Astrocyte (in vitro differentiated cells and primary cell): ENCODE measurements at regions not wholly inside any gene's neighbourhood (a gene's known extent, or its start where the extent isn't known, plus 50 kb on each side); places are given as distances from the start of the nearest gene placed in this dataset.

ENCODE experiments used
- EZH2 ChIP-seq: IDR thresholded peaks from 2 replicates; pipeline ENCODE4 v1.6.1; 2012; ENCODE audit warnings: mild to moderate bottlenecking, low read length, inconsistent platforms; ENCODE audit not compliant: insufficient read depth
- TF ChIP-seq, protein P1 (sequence below): IDR thresholded peaks from 2 replicates; pipeline ENCODE4 v1.5.1; 2011; ENCODE audit warnings: low read depth, mild to moderate bottlenecking, inconsistent platforms, low read length, moderate library complexity; ENCODE audit not compliant: insufficient read depth

DNA sequence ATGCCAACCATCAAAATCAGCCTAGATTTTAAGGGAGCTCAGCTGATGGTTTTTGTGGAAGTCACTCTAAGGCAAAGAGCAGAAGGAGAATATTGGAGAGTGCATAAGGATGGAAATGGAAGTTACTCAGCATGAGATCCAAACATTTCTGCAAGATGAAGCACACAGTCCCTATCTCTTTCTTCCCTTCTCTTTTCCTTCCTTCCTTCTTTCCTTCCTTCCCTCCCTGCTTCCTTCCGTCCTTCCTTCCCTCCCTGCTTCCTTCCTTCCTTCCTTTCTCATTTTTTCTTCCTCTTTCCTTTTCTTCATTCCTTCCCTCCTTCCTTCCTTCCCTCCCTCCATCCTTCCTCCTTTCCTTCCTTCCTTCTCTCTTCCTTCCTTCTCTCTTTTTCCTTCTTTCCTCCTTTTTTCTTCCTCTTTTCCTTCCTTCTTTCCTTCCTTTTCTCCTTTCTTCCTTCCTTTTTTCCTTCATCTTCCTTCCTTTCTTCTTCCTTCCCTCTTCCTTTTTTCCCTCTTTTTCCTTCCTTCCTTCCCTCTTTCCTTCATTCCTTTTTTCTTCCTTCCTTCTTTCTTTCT is 727.9 kb upstream of the CDH2 start:
- TF ChIP-seq, protein P1, sequence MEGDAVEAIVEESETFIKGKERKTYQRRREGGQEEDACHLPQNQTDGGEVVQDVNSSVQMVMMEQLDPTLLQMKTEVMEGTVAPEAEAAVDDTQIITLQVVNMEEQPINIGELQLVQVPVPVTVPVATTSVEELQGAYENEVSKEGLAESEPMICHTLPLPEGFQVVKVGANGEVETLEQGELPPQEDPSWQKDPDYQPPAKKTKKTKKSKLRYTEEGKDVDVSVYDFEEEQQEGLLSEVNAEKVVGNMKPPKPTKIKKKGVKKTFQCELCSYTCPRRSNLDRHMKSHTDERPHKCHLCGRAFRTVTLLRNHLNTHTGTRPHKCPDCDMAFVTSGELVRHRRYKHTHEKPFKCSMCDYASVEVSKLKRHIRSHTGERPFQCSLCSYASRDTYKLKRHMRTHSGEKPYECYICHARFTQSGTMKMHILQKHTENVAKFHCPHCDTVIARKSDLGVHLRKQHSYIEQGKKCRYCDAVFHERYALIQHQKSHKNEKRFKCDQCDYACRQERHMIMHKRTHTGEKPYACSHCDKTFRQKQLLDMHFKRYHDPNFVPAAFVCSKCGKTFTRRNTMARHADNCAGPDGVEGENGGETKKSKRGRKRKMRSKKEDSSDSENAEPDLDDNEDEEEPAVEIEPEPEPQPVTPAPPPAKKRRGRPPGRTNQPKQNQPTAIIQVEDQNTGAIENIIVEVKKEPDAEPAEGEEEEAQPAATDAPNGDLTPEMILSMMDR = no peak
- no peak for TF ChIP-seq EZH2
